HCT116 (cell line): ENCODE measurements at regions not wholly inside any gene's neighbourhood (a gene's known extent, or its start where the extent isn't known, plus 50 kb on each side); places are given as distances from the start of the nearest gene placed in this dataset.

Source experiments
- ATAC-seq: fragments of 200-7000 bp; cut with Tn5 transposase; 2 replicates; pipeline ENCODE4 v1.9.1; 2020; ENCODE audit warnings: mild to moderate bottlenecking, moderate library complexity
- BruUV-seq: library from RNA; stranded (reverse); fragments of 400-500 nt; replicated peaks from 2 replicates; lab custom pipeline; 2021; lab: Mats Ljungman, UMichigan
- CTCF ChIA-PET: fragments of 300-600 bp; sonication (Branson Sonifier 250); formaldehyde crosslinking; loops from one replicate; lab custom pipeline; 2021; ENCODE audit warnings: antibody characterized with exemption; lab: Charles Lee
- POLR2A ChIA-PET: fragments of 300-600, 350-600 bp; sonication (Branson Sonifier 250); formaldehyde crosslinking; loops from one replicate; lab custom pipeline; 2021; ENCODE audit warnings: antibody characterized with exemption; lab: Charles Lee
- RAD21 ChIA-PET, 2 experiments: fragments of 300-600 bp; sonication (Branson Sonifier 250); formaldehyde crosslinking; loops; one replicate each; lab custom pipeline; 2023; ENCODE audit warnings: low total read pairs in 2 of 2; ENCODE audit not compliant: uncharacterized antibody in 2 of 2, unreplicated experiment in 2 of 2, low non-redundant PET in 1 of 2; lab: Charles Lee
- DNase-seq: peaks from one replicate; pipeline ENCODE4 v3.0.0-alpha.2; 2010; ENCODE audit warnings: low read depth, low spot score
- H2AFZ ChIP-seq: fragments of 200-600 bp; shearing (Covaris generic), sonication (generic); 2 replicates; pipeline ENCODE4 v1.6.1; 2017; ENCODE audit warnings: low read depth, mixed run types, mixed read lengths, antibody characterized with exemption, low read length; ENCODE audit not compliant: poor library complexity, severe bottlenecking
- H3K27ac ChIP-seq: 2 replicates; pipeline ENCODE4 v1.5.1; 2012; ENCODE audit warnings: low read depth, low read length
- H3K27me3 ChIP-seq: fragments of 200-600 bp; sonication (generic); 2 replicates; pipeline ENCODE4 v1.6.1; 2016; ENCODE audit warnings: mixed run types, low read length, mixed read lengths; ENCODE audit not compliant: insufficient read depth
- H3K36me3 ChIP-seq, 2 experiments: fragments of 200-500 bp in 1 of 2; fragments of 200-600 bp in 1 of 2; sonication (Bioruptor generic) in 1 of 2; sonication (generic) in 1 of 2; 2 replicates each; pipeline versions ENCODE4 v1.5.1 to v1.6.1; 2014 to 2016; ENCODE audit warnings: low read length in 2 of 2, inconsistent platforms in 1 of 2, mixed read lengths in 1 of 2, mixed run types in 1 of 2; ENCODE audit not compliant: insufficient read depth in 2 of 2, control insufficient read depth in 1 of 2
- H3K4me1 ChIP-seq, 2 experiments: fragments of 200-600 bp in 1 of 2; sonication (generic) in 1 of 2; 2 replicates each; pipeline versions ENCODE4 v1.5.1 to v1.6.1; 2012 to 2017; ENCODE audit warnings: low read length in 2 of 2, inconsistent platforms in 1 of 2, mild to moderate bottlenecking in 1 of 2, mixed read lengths in 1 of 2, mixed run types in 1 of 2, moderate library complexity in 1 of 2; ENCODE audit not compliant: insufficient read depth in 2 of 2, control insufficient read depth in 1 of 2
- H3K4me2 ChIP-seq: fragments of 200-600 bp; sonication (generic); 2 replicates; pipeline ENCODE4 v1.6.1; 2017; ENCODE audit warnings: mixed run types, low read length, mixed read lengths
- H3K4me3 ChIP-seq, 2 experiments: fragments of 200-600 bp in 1 of 2; sonication (generic) in 1 of 2; replicated peaks in 1 of 2; 2 replicates each; pipeline ENCODE4 v1.5.1; 2011 to 2016; ENCODE audit warnings: low read length in 2 of 2, control low read depth in 1 of 2, low read depth in 1 of 2, mild to moderate bottlenecking in 1 of 2, mixed read lengths in 1 of 2, mixed run types in 1 of 2
- H3K79me2 ChIP-seq: fragments of 200-600 bp; sonication (generic); 2 replicates; pipeline ENCODE4 v1.6.1; 2017; ENCODE audit warnings: mild to moderate bottlenecking, mixed run types, low read length, moderate library complexity, mixed read lengths; ENCODE audit not compliant: insufficient read depth
- H3K9ac ChIP-seq: fragments of 200-600 bp; sonication (generic); 2 replicates; pipeline ENCODE4 v1.6.1; 2016; ENCODE audit warnings: low read length, mixed read lengths
- H3K9me2 ChIP-seq: fragments of 200-600 bp; sonication (generic), shearing (Covaris generic); 2 replicates; pipeline ENCODE4 v1.6.1; 2017; ENCODE audit warnings: mixed run types, mild to moderate bottlenecking, moderate library complexity; ENCODE audit not compliant: insufficient read depth
- H3K9me3 ChIP-seq, 2 experiments: fragments of 200-500 bp in 1 of 2; fragments of 200-600 bp in 1 of 2; sonication (Bioruptor generic) in 1 of 2; sonication (generic) in 1 of 2; 2 replicates each; pipeline ENCODE4 v1.6.1; 2014 to 2017; ENCODE audit warnings: low read length in 2 of 2, mixed read lengths in 2 of 2, inconsistent platforms in 1 of 2, low read depth in 1 of 2, mild to moderate bottlenecking in 1 of 2, mixed run types in 1 of 2, moderate library complexity in 1 of 2; ENCODE audit not compliant: control insufficient read depth in 1 of 2, insufficient read depth in 1 of 2
- H4K20me1 ChIP-seq: fragments of 200-600 bp; sonication (generic), shearing (Covaris generic); 2 replicates; pipeline ENCODE4 v1.6.1; 2017; ENCODE audit warnings: mixed run types, mild to moderate bottlenecking, moderate library complexity; ENCODE audit not compliant: insufficient read depth
- CBX3 ChIP-seq: IDR thresholded peaks from 2 replicates; pipeline ENCODE4 v1.6.1; 2012; ENCODE audit warnings: low read depth
- CTCF ChIP-seq, 3 experiments: fragments of 200-600 bp in 1 of 3; sonication (generic) in 1 of 3; IDR thresholded peaks in 2 of 3; conservative IDR thresholded peaks in 1 of 3; 2 replicates each; pipeline ENCODE4 v1.5.1; 2012 to 2017; ENCODE audit warnings: low read depth in 2 of 3, low read length in 2 of 3, antibody characterized with exemption in 1 of 3, borderline replicate concordance in 1 of 3, control low read depth in 1 of 3, mild to moderate bottlenecking in 1 of 3, mixed read lengths in 1 of 3, mixed run types in 1 of 3, moderate library complexity in 1 of 3; ENCODE audit not compliant: insufficient read depth in 1 of 3
- EGR1 ChIP-seq: IDR thresholded peaks from 2 replicates; pipeline ENCODE4 v1.6.1; 2012; ENCODE audit warnings: low read depth
- ELF1 ChIP-seq: IDR thresholded peaks from 2 replicates; pipeline ENCODE4 v1.6.1; 2012; ENCODE audit warnings: low read depth, borderline replicate concordance
- EZH2 ChIP-seq: fragments of 200-600 bp; sonication (generic); IDR thresholded peaks from 2 replicates; pipeline ENCODE4 v1.6.1; 2017; ENCODE audit warnings: antibody characterized with exemption, mixed run types
- EZH2phosphoT487 ChIP-seq: fragments of 200-600 bp; IDR thresholded peaks from 2 replicates; pipeline ENCODE4 v1.6.1; 2018; ENCODE audit warnings: antibody characterized with exemption, borderline replicate concordance
- JUND ChIP-seq: IDR thresholded peaks from 2 replicates; pipeline ENCODE4 v1.6.1; 2012
- POLR2AphosphoS5 ChIP-seq: IDR thresholded peaks from 2 replicates; pipeline ENCODE4 v1.6.1; 2011; ENCODE audit warnings: mild to moderate bottlenecking, low read depth, low read length, moderate library complexity
- RAD21 ChIP-seq: IDR thresholded peaks from 2 replicates; pipeline ENCODE4 v1.6.1; 2012; ENCODE audit warnings: low read depth, mild to moderate bottlenecking
- SRF ChIP-seq: IDR thresholded peaks from 2 replicates; pipeline ENCODE4 v1.6.1; 2012; ENCODE audit warnings: low read depth
- TCF7L2 ChIP-seq: IDR thresholded peaks from 2 replicates; pipeline ENCODE4 v1.7.0; 2011; ENCODE audit warnings: borderline replicate concordance, inconsistent platforms; ENCODE audit not compliant: insufficient read depth, insufficient read length; ENCODE audit errors: extremely low read depth
- YY1 ChIP-seq: IDR thresholded peaks from 2 replicates; pipeline ENCODE4 v1.6.1; 2011; ENCODE audit warnings: low read length, low read depth, moderate library complexity, mild to moderate bottlenecking; ENCODE audit not compliant: insufficient replicate concordance; ENCODE audit errors: extremely low read depth
- ZBTB33 ChIP-seq: IDR thresholded peaks from 2 replicates; pipeline ENCODE4 v1.6.1; 2011; ENCODE audit warnings: mild to moderate bottlenecking, low read length, moderate library complexity; ENCODE audit not compliant: insufficient replicate concordance; ENCODE audit errors: extremely low read depth
- ZFX ChIP-seq: fragments of 450-650 bp; IDR thresholded peaks from 2 replicates; pipeline ENCODE4 v1.6.1; 2017
- ZNF274 ChIP-seq: fragments of 200-500 bp; sonication (Bioruptor generic); IDR thresholded peaks from 2 replicates; pipeline ENCODE4 v1.6.1; 2014; ENCODE audit warnings: mild to moderate bottlenecking, low read depth, low read length, inconsistent platforms
- intact Hi-C: fragments of 100-400 bp; cut with micrococcal nuclease; formaldehyde crosslinking; loops from 2 replicates; pipeline ENCODE4 v1.10.0; 2022
- TF ChIP-seq, protein P1 (sequence below): IDR thresholded peaks from 2 replicates; pipeline ENCODE4 v1.6.1; 2012
- TF ChIP-seq, protein P2 (sequence below): IDR thresholded peaks from 2 replicates; pipeline ENCODE4 v1.6.1; 2012

- Histone ChIP-seq H3K4me1 (no peaks in the 10 kb centered on the region), H3K27ac (no peak overlapping the region), H3K4me2 (no peak overlapping the region), H3K9me2 (no peaks in the 10 kb centered on the region), H3K4me3 (no peak overlapping the region), H2AFZ (no peak overlapping the region), H3K9me3 (no peaks in the 10 kb centered on the region), H3K9ac (no peak overlapping the region), H3K79me2 (no peaks in the 10 kb centered on the region), H3K27me3 (peaks cover 2% of the 10 kb centered on the region; the same call in 1 of the 2 replicates), H3K36me3 (no peaks in the 10 kb centered on the region), H4K20me1 (no peaks in the 10 kb centered on the region)
- DNase-seq: no peak
- ChIA-PET RAD21 (no interaction called here), CTCF (no interaction called here), POLR2A (no interaction called here)
- intact Hi-C loops: no loop called here
- TF ChIP-seq CBX3 (no peak), YY1 (no peak)
- no TSS peak for BruUV-seq
- 0 out of 2 replicates have a peak, but pooled peaks have one; percentile 27 for ATAC-seq
Observed at GRCh38 chr20:10131732-10132345, 86.8 kb upstream of the SNAP25 start.

- ChIA-PET CTCF (no interaction called here), RAD21 (no interaction called here), POLR2A (no interaction called here)
- Histone ChIP-seq H3K4me2 (no peak overlapping the region), H3K27me3 (peaks cover 5% of the 10 kb centered on the region; the same call in 1 of the 2 replicates), H3K27ac (no peak overlapping the region), H3K79me2 (no peaks in the 10 kb centered on the region), H3K4me3 (no peak overlapping the region), H3K9me3 (no peaks in the 10 kb centered on the region), H3K9me2 (no peaks in the 10 kb centered on the region), H2AFZ (no peak overlapping the region), H3K9ac (no peak overlapping the region), H3K4me1 (no peaks in the 10 kb centered on the region), H3K36me3 (no peaks in the 10 kb centered on the region), H4K20me1 (no peaks in the 10 kb centered on the region)
- intact Hi-C loops: no loop called here
- no peak for ATAC-seq
- no peak for DNase-seq
- BruUV-seq: no TSS peak
- no peak for TF ChIP-seq ZNF274
- TF ChIP-seq EZH2: no peak
- TF ChIP-seq YY1: no peak
- TF ChIP-seq ELF1: no peak
- TF ChIP-seq, protein P1, sequence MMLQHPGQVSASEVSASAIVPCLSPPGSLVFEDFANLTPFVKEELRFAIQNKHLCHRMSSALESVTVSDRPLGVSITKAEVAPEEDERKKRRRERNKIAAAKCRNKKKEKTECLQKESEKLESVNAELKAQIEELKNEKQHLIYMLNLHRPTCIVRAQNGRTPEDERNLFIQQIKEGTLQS: no peak
- TF ChIP-seq, protein P2, sequence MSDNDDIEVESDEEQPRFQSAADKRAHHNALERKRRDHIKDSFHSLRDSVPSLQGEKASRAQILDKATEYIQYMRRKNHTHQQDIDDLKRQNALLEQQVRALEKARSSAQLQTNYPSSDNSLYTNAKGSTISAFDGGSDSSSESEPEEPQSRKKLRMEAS: no peak
- no peak for TF ChIP-seq SRF
- TF ChIP-seq EGR1: no peak
- no peak for TF ChIP-seq JUND
- TF ChIP-seq CTCF (IDR thresholded peaks at IDR 0.05 in 2 of 3, conservative IDR thresholded peaks at IDR 0.05 in 1 of 3; ENCODE audit: borderline replicate concordance in 1 of 3, insufficient read depth in 1 of 3, low read depth in 2 of 3, low read length in 2 of 3): no peak
- TF ChIP-seq TCF7L2: no peak
- TF ChIP-seq EZH2phosphoT487: no peak
- TF ChIP-seq RAD21: no peak
- TF ChIP-seq CBX3: no peak
- no peak for TF ChIP-seq POLR2AphosphoS5
- no peak for TF ChIP-seq ZBTB33
- TF ChIP-seq ZFX: no peak
Observed at GRCh38 chr20:10132387-10132786, 86.2 kb upstream of the SNAP25 start.
